NOMO-1 treated with dmso at 0.1 percent for 144 hours (cell line): ENCODE measurements at regions not wholly inside any gene's neighbourhood (a gene's known extent, or its start where the extent isn't known, plus 50 kb on each side); places are given as distances from the start of the nearest gene placed in this dataset.
"Not testable (repeated sequence)": the region's sequence is repeated elsewhere in the genome, so short reads cannot be mapped to it uniquely, and the experiment has no call there.

Source experiments
- DNase-seq: peaks from one replicate; lab custom pipeline; 2025; ENCODE audit not compliant: unreplicated experiment; lab: John Stamatoyannopoulos, UW

DNA sequence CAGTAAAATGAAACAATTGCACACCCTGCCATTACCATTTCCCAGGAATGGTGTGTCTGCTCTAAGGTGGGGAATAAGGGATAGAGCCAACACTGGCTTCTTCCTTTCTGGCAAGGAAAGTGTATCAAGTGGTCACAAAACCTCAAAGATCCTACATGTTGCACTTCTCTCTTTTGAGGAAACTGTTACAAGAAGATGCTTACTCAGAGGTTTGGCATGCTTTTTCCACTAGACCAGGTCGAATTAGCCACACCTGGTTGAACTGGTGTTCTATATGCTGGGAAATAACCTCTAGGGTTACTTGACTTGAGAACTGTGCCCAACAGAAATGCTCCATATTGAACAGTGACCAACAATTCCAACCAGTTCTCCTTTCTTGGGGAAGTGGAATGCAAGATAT is 102.9 kb downstream of the LRRN1 start:
- no peak for DNase-seq

DNA sequence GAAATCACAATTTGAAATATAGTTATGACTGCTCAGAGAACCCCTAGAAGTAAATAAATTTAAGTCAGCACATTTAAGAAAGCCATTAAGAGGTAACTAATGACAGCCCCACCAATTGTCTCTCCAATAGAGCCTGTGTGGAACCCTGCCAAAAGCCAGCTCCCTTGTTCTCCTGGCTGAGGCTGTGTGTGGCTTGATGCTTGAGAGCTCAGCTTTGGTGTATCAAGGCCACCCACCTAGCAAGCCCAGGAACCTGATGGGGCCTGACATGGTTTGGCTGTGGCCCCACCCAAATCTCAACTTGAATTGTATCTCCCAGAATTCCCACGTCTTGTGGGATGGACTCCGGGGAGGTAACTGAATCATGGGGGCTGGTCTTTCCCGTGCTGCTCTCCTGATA is 106.9 kb downstream of the LRRN1 start:
- no peak for DNase-seq

DNA sequence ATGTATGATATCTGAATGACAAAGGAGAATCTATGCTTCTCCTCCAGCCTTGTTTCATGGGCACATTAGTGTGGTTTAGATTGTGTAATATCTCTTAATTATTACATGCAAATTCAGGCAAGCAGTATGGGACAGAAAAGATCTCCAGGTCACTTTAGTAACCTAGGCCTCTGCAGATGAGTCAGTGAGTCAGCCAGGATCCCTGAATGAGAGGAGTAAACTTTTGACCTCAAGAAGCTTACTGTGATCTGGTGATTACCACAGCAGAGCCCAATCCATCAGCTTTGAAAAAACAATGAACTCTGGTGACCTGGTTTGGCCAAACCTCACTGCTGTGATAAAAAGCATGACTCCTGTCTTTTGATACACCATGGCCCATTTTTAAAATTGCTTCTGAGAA is 107.8 kb downstream of the LRRN1 start:
- DNase-seq = peak; percentile 33

DNA sequence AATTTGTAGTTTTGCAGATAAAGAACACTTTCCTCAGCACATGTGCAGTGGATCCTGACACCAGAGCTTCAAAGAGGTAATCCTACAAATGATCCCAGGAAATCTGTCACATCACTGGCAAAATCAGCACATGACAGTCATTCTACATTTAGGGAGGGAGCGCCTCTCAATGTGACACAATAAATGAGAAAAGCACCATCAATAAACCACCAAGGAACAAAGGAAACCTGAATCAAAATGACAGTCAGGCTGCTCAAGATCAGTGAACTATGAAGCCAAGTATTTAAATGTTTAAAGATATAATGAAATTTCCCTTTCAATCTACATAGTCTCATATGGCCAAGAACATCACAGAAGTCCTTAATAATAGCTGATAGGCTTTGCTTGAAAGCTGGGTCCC is 119.5 kb downstream of the LRRN1 start:
- no peak for DNase-seq

DNA sequence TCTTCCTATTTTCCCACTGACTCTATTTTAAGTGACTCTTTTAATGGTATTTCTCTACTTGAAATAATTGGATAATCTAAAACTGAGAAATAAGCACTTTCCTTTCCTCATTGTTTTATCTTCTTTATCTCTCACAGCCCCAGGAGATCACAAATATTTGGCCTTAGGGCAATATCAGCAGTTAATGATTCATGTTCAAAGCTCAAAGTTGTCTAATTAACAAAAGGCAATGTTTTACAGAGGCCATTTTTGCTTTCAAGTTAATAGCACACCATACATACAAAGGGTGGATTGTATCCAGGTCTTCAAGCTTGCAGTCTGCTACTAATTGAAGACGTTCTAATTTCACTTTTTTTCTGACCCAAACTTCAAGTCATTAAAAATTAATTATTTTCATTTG is 120.1 kb downstream of the LRRN1 start:
- DNase-seq = no peak

DNA sequence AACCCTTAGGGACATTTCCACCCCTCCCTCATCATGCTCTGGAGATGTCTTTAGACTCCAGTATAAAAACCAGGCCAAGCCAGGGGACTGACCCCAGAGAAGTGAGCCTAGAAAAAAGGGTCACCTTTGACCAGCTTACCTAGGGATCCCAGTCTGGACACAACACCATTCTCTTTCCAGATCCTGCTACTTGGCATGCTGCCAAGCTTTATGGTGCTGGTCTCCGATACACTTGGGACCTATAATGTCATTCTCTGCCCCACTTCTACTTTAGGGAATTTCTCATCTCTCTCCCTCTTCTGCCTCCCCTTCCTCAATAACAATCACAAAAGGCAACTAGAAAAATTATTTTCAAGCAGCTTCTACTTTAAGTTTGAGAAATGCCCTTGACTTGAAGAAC is 124.4 kb downstream of the LRRN1 start:
- no peak for DNase-seq

DNA sequence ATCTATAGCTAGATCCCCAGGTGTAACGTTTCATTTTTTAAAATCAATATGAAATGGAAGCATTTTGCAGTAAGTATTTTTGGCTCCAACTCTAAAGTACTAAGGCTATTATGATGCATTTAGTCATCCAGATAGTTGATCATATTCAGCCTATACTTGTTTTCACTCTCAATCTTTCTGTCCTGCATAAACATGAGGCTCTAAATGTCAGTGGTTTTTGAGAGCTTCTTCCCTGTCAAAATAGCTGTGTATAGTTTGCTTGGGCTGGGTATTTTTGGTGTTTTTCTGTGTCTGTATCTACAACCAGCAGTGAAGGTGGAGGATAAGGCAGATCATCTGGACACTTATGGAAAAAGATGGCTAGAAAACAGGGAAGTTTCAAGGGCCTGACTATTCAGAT is 128.0 kb downstream of the LRRN1 start:
- DNase-seq = no peak

DNA sequence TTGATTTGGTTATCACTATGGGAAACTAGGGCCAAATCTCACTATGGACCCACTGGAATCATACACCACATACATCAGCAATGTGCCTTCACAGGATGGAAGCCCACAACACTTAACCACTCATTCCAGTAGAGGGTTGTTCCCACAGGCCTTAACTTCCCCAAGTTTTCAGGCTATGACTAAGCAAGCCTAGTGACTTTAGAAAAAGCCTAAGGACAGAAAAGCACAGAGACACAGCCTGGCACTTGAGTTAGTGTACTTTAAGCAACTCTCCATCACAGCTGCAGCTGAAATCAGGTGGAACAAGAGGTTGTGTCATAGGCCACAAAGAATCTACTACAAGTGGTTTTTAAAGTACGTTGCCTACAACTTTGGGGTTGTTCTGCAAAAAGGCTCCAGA is 128.7 kb downstream of the LRRN1 start:
- DNase-seq = no peak

DNA sequence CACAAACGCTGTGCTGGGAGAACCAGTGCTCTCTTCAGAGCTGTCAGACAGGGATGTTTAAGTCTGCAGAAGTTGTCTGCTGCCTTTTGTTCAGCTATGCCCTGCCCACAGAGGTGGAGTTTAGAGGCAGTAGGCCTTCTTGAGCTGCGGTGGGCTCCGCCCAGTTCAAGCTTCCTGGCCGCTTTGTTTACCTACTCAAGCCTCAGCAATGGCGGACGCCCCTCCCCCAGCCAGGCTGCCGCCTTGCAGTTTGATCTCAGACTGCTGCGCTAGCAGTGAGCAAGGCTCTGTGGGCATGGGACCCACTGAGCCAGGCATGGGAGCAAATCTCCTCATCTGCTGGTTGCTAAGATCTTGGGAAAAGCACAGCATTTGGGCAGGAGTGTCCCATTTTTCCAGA is 142.1 kb downstream of the LRRN1 start:
- not testable (repeated sequence) for DNase-seq

DNA sequence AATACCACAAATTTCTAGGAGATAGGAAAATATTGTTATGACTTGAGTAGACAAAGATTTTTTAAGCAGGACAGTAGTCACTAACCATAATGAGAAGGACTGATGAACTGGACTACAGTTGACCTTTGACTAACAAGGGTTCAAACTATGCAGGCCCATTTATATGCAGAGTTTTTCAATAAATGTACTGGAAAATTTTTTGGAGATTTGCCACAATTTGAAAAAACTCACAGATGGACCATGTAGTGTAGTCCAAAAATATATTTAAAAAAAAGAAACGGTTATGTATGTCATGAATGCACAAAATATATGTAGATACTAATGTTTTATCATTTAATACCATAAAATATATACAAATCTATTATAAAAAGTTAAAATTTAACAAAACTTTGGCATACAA is 151.8 kb downstream of the LRRN1 start:
- DNase-seq = no peak

DNA sequence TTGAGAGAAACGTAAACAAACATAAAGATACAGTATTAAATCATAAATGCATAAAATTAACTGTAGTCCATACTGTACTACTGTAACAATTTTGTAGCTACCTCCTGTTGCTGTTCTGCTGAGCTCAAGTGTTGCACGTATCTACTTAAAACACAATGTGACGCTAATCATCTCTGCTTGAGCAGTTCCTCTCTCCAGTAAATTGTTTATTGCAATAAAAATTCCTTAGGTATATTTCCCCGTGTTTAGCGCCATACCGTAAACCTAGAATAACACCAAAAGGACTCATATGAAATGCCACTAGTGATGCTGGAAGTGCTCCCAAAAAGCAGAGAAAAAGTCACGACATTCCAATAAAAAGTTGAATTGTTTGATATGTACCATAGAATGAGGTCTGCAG is 152.3 kb downstream of the LRRN1 start:
- DNase-seq = no peak

DNA sequence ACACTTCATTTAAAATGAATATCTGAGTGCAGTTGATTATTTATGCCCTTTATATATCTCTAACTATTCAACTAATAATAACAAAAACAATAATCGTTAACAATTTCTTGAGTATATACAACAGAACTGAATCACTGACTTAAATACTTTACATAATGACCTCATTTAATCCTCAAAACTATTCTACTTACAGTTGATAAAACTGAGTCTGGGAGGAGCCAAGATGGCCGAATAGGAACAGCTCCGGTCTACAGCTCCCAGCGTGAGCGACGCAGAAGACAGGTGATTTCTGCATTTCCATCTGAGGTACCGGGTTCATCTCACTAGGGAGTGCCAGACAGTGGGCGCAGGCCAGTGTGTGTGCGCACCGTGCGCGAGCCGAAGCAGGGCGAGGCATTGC is 163.6 kb downstream of the LRRN1 start:
- not testable (repeated sequence) for DNase-seq

DNA sequence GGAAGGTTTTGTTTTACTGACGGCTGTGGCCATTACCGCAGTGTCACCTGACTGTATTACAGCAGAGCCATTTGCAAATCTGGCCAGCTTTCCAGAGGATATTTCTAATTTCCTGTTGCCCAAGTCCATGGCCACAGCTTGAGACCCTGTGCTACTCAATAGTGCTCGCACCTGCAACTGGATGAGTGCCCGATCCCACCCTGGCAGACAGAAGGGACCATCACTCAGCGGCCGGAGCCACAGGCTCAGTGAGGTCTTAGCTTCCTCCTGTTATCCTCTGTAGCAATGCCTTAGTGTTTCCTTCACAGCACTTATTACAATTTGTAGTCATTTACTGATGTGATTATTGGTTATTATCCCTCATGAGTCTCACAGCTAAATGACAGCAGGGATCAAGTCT is 184.8 kb downstream of the LRRN1 start:
- no peak for DNase-seq

DNA sequence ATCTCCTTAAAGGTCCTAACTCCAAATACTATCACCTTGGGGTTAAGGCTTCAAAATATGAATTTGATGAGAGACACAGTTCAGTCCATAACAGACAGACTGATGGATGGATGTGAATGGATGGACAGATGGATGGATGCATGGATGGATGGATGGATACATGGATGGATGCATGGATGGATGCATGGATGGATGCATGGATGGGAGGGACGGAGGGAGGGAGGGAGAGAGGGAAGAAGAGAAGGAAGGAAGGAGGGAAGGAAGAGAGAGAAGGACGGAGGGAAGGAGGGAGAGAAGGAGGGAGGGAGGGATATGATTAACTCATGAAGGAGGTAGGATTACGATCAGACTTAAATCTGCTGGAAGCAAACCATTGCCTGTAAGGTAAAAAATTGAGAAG is 192.4 kb downstream of the LRRN1 start:
- no peak for DNase-seq

DNA sequence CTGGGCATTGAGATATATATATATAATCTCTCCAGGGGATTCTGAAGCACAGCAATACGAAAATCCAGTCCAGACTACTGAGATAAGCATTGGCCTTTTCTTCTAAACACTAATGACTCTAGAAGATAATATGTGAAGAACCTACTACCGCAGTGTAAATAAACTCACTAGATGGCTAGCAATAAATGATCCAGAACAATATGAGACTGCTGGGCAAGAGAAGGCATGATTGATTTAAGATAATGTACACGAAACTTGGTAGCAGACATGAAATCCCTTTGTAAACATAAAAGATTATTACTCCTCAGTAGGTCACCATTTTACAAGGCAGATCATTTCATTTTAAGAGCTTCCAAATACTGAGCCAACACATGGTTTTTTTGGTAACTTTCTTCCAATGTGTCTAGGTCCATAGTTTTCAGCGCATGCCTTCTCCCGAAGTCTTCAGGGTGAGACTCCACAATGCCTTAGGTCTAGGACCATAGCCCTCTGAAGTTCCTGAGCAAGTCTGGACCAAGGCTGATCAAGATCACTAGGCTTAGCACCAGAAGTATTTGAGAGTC is 193.2 kb downstream of the LRRN1 start:
- DNase-seq = no peak

DNA sequence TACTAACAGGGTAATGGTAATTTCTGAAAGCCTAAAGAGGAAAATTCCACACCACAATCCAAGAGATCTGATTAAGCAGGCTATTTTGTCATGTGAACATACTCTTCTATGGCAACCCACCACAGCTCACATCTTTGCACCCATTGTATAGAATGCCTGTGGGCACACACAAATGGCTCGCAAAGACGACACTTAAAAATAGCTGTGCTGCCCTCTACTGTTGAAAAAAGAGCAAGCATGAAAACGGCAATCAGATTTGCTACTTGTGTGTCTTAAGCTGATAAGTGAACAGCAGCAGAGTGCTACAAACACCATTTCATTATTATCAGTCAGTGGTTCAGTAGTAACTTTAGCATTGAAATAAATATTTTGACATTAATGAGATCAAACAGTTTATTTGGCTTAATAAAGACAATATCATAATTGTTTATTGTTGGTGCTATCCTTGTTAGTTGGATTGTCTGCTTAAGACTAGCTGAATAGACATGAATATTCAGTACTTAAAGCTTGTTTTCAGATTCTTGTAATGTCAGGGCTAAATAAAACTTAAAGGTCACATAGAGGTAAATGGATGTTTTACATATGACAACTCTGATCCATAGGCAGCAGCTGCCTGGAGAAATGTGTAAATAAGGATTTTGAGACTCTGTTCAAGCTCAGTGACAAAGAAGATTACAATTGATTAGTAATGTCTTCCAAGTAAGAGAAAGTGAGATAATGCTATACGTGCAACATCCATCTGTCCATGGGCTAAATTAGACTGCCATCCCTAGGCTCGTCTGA is 199.1 kb downstream of the LRRN1 start:
- no peak for DNase-seq

DNA sequence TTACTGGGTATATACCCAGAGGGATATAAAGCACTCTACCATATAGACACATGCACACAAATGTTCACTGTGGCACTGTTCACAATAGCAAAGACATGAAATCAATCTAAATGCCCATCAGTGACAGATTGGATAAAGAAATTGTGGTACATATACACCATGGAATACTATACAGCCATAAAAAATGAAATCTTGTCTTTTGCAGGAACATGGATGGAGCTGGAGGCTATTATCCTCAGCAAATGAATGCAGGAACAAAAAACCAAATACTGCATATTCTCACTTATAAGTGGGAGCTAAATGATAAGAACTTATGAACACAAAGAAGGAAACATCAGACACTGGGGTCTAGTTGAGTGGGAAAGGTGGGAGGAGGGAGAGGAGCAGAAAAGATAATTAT is 200.1 kb downstream of the LRRN1 start:
- DNase-seq = not testable (repeated sequence)

DNA sequence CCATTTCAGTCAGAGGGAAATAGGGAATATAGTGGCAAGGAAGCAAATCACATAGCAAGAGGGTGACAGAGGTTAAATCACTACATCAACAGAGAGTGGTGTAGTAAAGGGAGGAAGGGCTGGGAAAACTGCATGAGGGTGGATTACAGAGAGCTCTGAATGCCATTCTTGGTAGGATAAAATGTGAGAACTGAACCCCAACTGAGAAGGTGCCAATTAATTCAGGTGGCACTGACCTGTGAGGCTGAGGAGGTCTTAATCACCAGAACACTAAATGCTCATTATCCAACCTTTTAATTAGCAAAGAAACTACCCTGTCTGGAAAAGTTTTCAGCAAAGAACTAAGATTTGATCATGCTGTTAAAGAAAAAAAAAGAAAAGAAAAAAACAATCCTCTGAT is 202.7 kb downstream of the LRRN1 start:
- DNase-seq = no peak

DNA sequence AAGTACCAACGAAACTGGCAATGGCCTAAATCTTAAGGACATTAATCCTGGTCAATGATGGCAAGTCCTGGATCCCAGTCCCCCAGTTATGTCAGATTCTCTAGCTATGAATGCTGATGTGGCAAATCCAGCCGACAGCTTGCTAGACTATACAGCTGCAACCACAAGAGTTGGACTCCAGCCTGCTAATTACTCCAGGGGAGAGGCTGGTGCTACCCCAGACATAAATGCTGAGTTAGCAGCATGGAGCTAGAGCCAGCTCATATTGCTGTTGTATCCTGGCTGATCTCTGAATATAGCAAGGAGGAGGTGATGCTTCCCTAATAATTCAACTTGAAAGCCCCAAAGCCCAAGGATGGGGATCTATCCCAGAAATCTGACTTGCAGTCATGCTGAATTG is 207.1 kb downstream of the LRRN1 start:
- DNase-seq = no peak

DNA sequence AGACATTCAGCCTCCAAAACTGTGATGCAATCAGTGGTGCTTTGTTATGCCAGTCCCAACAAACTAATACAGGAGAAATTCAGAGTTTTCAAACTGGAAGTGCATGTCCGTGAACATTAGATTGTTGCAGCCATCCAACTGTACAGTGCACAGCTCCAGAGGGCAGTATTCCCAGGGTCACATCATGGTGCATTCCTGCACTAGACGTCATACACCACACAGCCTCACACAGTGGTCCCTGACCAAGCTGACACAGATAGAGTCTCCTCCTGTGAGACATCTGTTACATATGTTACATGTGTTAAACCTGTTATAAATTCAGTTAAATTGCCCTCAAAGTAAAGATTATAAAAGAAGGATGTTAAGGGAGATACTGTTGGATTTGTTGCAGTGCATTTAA is 209.0 kb downstream of the LRRN1 start:
- DNase-seq = no peak

DNA sequence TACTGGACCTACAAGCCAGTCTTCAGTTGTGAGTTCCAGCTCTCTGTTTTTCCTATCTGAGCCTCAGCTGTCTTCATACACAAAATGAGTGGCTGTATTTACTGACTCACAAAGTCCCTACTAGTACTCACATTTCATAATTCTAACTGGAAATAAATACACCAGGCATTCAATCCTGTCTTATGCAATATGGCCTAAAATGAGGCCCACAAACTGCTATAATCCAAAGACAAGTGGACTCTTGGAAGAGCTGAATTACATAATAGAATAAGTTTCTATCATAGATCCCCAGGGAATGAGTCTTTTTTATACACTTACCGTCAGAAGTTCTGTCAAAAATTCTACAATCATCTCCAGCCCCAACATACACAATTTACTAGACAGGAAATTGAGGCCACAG is 211.9 kb downstream of the LRRN1 start:
- DNase-seq = no peak

DNA sequence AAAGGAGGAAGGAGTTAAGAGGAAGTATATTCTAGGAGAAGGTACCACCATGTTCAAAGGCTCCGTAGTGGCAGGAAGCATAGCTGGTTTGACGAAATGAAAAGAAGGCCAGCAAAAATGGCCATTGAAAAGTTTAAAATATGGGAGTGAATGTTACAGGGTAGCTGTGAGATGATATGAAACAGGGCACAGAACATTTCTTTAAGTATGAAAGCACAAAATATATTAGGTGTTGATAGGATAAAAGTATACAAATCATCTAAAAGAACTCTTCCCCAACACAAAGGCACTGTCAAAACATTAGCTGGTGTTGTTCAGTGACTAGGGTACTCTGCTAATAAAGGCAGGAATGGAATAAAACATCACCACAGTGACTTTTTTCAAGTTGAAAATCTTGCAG is 216.2 kb downstream of the LRRN1 start:
- no peak for DNase-seq

DNA sequence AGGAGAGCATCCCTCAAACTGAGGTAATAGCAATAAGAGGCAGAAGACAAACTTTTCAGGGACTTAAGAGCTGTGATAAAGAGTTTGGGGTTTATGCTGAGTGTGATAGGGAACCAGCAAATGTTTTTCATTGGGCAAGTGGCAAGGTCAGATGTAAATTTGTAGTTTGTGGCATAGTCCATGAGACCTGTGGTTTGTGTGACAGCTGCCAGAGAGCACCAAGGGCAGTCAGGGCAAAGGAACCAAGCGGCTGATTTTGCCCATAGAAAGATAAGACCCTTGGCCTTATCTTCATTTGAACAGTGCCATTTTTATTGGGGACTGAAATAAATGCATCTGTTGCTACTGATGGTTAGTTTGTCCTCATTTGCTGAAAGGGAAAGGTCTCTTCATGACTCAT is 220.3 kb downstream of the LRRN1 start:
- DNase-seq = no peak
